ENCODE measurements at regions not wholly inside any gene's neighbourhood (a gene's known extent, or its start where the extent isn't known, plus 50 kb on each side); places are given as distances from the start of the nearest gene placed in this dataset.

- intact Hi-C loops (cut with DNase I; ENCODE audit: low total_unique reads) = no loop called here
- 82 to 87% (median 83%) methylated on average over 3 of the region's 3 CpGs for WGBS, 5 donors
- TF ChIP-seq POLR2AphosphoS5 (IDR thresholded peaks at IDR 0.05) = no peak
- no peak for TF ChIP-seq POLR2A (IDR thresholded peaks at IDR 0.05)
- TF ChIP-seq CTCF (IDR thresholded peaks at IDR 0.05 in 8 of 11, conservative IDR thresholded peaks at IDR 0.05 in 3 of 11) = no peak
- H3K36me3 ChIP-seq = no peaks in the 10 kb centered on the region
- no peaks in the 10 kb centered on the region for H3K9me3 ChIP-seq
- no peaks in the 10 kb centered on the region for H3K4me1 ChIP-seq
- H3K27ac ChIP-seq = no peak overlapping the region
- no peak for DNase-seq
- H3K4me3 ChIP-seq = no peak overlapping the region
- no peaks in the 10 kb centered on the region for H3K27me3 ChIP-seq (replicated peaks in 1 of 7)
Measured at GRCh38 chr5:124278636-124279035, 467.8 kb downstream of the ZNF608 start.

- H3K36me3 ChIP-seq = no peaks in the 10 kb centered on the region
- intact Hi-C loops (cut with DNase I; ENCODE audit: low total_unique reads) = no loop called here
- no peak for DNase-seq
- H3K9me3 ChIP-seq = no peaks in the 10 kb centered on the region
- H3K4me1 ChIP-seq = no peaks in the 10 kb centered on the region
- no peaks in the 10 kb centered on the region for H3K27me3 ChIP-seq (replicated peaks in 1 of 7)
- WGBS, 5 donors = 75 to 87% (median 76%) methylated on average over 7 of the region's 7 CpGs
- H3K27ac ChIP-seq = no peak overlapping the region
- no peak for TF ChIP-seq POLR2A (IDR thresholded peaks at IDR 0.05)
- TF ChIP-seq POLR2AphosphoS5 (IDR thresholded peaks at IDR 0.05) = no peak
- no peak for TF ChIP-seq CTCF (IDR thresholded peaks at IDR 0.05 in 8 of 11, conservative IDR thresholded peaks at IDR 0.05 in 3 of 11)
- H3K4me3 ChIP-seq = no peak overlapping the region
Measured at GRCh38 chr5:124277767-124278545, 468.5 kb downstream of the ZNF608 start.

GRCh38 chr5:124276166-124276565, 470.3 kb downstream of the ZNF608 start:
- intact Hi-C loops (cut with DNase I; ENCODE audit: low total_unique reads) = no loop called here
- DNase-seq = no peak
- H3K4me1 ChIP-seq = no peaks in the 10 kb centered on the region
- no peak for TF ChIP-seq POLR2A (IDR thresholded peaks at IDR 0.05)
- no peak for TF ChIP-seq POLR2AphosphoS5 (IDR thresholded peaks at IDR 0.05)
- no peak for TF ChIP-seq CTCF (IDR thresholded peaks at IDR 0.05 in 8 of 11, conservative IDR thresholded peaks at IDR 0.05 in 3 of 11)
- no peak overlapping the region for H3K27ac ChIP-seq
- no peaks in the 10 kb centered on the region for H3K36me3 ChIP-seq
- WGBS, 5 donors = 93 to 97% (median 94%) methylated on average over 3 of the region's 3 CpGs
- no peaks in the 10 kb centered on the region for H3K27me3 ChIP-seq (replicated peaks in 1 of 7)
- H3K9me3 ChIP-seq = no peaks in the 10 kb centered on the region
- H3K4me3 ChIP-seq = no peak overlapping the region

GRCh38 chr5:124274949-124275348, 471.5 kb downstream of the ZNF608 start:
- Histone ChIP-seq H3K4me1 (no peaks in the 10 kb centered on the region), H3K36me3 (no peaks in the 10 kb centered on the region), H3K27me3 (replicated peaks in 1 of 7) (no peaks in the 10 kb centered on the region), H3K9me3 (no peaks in the 10 kb centered on the region), H3K27ac (no peak overlapping the region), H3K4me3 (no peak overlapping the region)
- TF ChIP-seq POLR2AphosphoS5 (IDR thresholded peaks at IDR 0.05) = no peak
- no peak for TF ChIP-seq POLR2A (IDR thresholded peaks at IDR 0.05)
- TF ChIP-seq CTCF (IDR thresholded peaks at IDR 0.05 in 8 of 11, conservative IDR thresholded peaks at IDR 0.05 in 3 of 11) = no peak
- WGBS, 5 donors = 71 to 96% (median 82%) methylated on average over 2 of the region's 2 CpGs
- DNase-seq = no peak
- intact Hi-C loops (cut with DNase I; ENCODE audit: low total_unique reads) = no loop called here

All from spleen (tissue), 11 donors.